ENCODE measurements at regions not wholly inside any gene's neighbourhood (a gene's known extent, or its start where the extent isn't known, plus 50 kb on each side); places are given as distances from the start of the nearest gene placed in this dataset.
"Not testable (repeated sequence)": the region's sequence is repeated elsewhere in the genome, so short reads cannot be mapped to it uniquely, and the experiment has no call there.

DNA sequence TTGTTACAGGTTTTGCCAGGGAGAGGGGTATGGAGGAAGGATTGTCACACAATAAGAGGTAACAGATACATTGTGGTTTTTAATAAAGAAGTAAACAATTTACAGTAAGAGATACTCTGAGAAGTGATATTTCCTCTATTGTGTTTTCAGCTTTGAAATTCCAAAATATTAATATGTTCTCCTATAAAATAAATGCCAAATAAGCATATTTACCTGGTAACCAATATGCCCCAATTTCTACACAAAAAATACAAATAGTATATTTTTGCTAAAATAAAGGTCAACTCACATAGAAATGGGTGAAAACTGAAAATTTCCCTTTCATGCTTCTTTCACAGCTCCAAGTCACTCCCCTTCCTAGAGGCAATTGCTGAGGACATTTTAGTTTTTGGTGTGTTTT, 437.4 kb upstream of the UBE2E2 start:
- DNase-seq (ENCODE audit: low read depth), result no peak

DNA sequence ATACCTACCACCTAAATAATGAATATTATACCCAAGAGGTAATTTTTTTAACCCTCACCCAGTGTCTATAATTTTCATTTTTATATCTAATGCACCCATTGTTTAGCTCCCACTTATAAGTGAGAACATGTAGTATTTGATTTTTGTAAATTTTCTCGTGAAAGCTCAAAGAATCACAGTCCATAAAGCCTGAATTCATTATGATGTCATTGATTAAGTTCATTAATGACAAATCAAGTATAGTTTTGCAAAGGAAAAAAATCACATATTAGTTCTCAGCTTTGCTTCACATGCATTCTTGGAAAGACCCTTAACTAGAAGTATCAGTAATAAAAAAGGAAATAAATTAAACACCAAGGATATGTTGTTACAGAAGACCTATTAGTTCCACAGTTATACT, 425.3 kb upstream of the UBE2E2 start:
- no peak for DNase-seq (ENCODE audit: low read depth)

DNA sequence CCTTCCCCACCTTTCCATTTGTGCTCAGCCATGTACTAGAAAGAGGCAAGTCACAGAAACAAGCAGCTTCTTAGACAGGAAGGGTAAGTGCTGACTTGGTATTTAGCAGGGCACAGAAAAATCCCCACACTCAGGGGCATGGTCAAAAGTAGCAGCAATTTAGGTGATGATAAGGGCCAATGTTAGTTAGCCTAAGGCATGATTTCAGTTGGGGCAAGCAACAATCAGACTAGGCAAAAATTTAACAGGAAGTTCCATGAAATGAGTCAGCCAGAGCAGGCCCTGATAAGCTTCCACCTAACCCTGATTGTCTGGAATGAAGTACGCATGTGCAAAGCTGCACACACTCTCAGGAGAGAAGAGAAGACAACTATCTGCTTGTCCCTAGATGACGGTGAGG, 423.4 kb upstream of the UBE2E2 start:
- no peak for DNase-seq (ENCODE audit: low read depth)

DNA sequence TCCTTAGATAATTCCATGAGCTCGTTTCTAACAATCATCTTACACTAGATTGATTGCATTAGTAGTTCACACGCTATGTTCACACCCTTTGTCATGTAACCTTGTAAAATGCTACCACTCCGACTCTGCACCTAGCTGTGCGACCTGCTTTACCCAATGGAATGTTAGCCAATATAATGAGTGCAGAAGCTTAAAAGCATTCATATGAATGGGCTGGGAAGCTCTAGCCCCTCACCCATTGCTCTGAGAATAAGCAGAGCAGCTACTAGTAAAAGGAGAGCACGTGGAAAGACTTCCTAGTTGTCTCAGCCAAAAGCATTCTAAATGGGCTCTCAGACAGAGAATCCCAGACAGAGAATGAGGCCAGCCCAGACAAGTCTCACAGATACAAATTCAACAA, 410.6 kb upstream of the UBE2E2 start:
- no peak for DNase-seq (ENCODE audit: low read depth)

GRCh38 chr3:22795917-22796316, 407.2 kb upstream of the UBE2E2 start:
- DNase-seq (ENCODE audit: low read depth), result no peak

DNA sequence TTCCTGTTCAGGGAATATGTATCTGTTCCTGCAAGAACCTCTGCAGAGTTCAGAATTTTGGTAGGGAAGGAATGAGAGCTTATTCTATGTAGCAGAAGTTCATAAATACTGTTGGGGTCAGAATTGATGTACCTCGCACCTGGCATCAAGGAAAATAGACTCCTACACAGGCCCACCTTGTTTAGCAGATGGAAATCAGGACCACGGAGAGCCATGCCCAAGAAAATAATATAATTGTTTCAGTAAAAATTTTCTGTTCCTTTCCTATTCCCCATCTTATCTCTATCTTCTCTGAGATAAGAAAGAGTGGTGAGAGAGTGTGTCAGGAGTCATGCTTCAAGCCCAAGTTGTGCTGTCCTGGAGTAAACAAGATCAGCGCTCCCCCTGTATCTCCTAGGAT, 404.7 kb upstream of the UBE2E2 start:
- DNase-seq (ENCODE audit: low read depth), result no peak

DNA sequence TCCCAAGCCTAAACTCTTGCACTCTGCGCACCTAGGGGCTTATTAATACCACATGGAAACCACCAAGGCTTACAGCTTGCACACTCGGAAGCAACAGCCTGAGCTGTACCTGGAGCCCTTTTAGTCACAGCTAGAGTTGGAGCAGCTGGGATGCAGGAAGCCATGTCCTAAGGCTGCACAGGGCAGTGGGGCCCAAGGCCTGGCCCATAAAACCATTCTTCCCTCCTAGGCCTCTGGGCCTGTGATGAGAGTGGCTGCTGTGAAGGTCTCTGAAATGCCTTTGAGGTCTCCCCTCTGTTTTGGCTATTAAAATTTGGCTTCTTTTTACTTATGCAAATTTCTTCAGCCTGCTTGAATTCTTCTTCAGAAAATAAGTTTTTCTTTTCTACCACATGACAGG, 383.9 kb upstream of the UBE2E2 start:
- no peak for DNase-seq (ENCODE audit: low read depth)

DNA sequence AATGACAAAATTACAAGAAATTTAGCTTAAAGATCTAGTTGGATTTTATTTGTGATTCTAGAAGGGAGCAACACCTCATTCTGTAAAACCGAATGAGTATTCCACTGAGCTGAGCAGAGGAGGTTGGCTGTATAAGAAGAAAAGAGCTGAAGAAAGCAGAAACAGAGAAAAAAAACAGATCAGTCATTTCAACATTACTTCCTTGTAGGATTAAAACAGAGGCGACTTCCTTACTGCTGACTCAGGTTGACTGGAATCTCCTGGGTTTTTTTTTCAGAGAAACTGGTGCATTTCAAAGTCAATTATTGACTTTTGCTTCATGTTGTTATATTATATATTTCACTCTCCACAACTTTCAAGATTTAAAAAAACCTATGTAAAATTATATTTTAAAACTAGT, 368.1 kb upstream of the UBE2E2 start:
- no peak for DNase-seq (ENCODE audit: low read depth)

GRCh38 chr3:22836131-22836530, 367.0 kb upstream of the UBE2E2 start:
- DNase-seq (ENCODE audit: low read depth), result no peak

DNA sequence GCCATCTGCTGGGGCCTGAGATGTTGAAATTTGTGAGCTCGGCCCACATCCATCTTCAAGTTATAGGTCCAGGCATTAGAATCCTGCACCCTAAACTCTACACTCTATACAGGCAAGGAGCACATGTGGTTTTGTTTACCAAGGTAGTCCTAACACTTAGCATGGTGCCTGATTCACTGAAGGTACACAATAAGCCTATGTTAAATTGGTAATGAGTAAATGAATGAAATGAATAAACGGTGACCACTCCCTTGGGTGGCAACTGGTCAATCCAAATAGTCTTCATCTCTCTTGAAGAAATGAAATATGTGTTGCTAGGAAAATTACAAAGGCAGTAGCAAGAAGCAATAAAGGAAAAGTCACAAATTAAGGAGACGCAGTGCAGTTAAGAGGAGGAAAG, 359.3 kb upstream of the UBE2E2 start:
- DNase-seq (ENCODE audit: low read depth), result no peak

GRCh38 chr3:22846566-22846965, 356.6 kb upstream of the UBE2E2 start:
- DNase-seq (ENCODE audit: low read depth), result no peak

DNA sequence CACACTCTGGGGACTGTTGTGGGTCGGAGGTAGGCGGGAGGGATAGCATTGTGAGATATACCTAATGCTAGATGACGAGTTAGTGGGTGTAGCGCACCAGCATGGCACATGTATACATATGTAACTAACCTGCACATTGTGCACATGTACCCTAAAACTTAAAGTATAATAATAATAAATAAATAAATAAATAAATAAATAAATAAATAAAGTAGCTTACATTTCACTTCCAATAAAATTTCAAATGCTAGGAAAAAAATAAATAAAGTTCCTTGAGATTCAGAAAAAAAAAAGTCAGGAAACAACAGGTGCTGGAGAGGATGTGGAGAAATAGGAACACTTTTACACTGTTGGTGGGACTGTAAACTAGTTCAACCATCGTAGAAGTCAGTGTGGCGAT, 353.5 kb upstream of the UBE2E2 start:
- not testable (repeated sequence) for DNase-seq (ENCODE audit: low read depth)

DNA sequence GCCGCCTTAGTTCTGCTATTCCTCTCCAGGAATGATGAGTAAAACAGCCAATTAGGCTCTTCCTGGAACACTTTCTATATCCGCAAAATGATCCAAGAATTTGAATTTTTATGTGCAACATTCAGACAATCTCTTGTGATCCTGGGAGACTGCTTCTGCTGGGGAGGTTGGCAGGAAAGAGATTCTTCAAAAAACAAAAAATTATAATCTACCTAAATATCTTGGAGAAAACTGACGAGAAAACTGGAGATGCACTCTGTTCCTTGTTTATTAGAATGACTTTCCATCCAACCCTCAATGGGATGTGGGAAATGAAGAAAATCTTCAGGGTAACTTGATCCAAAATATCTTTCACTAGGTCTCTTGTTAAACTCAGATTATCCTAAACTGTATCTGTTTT, 346.3 kb upstream of the UBE2E2 start:
- DNase-seq (ENCODE audit: low read depth), result no peak

- no peak for DNase-seq (ENCODE audit: low read depth)
These were observed 344.6 kb upstream of the UBE2E2 start for GRCh38 chr3:22858486-22858885.

GRCh38 chr3:22859618-22860017, 343.5 kb upstream of the UBE2E2 start:
- no peak for DNase-seq (ENCODE audit: low read depth)

- DNase-seq (ENCODE audit: low read depth), result no peak
These were observed 341.7 kb upstream of the UBE2E2 start for GRCh38 chr3:22861426-22861825.

- no peak for DNase-seq (ENCODE audit: low read depth)
These were observed 341.0 kb upstream of the UBE2E2 start for GRCh38 chr3:22862111-22862510.

- DNase-seq (ENCODE audit: low read depth), result not testable (repeated sequence)
These were observed 320.3 kb upstream of the UBE2E2 start for GRCh38 chr3:22882834-22883233.

- no peak for DNase-seq (ENCODE audit: low read depth)
These were observed 318.1 kb upstream of the UBE2E2 start for GRCh38 chr3:22885039-22885438.

DNA sequence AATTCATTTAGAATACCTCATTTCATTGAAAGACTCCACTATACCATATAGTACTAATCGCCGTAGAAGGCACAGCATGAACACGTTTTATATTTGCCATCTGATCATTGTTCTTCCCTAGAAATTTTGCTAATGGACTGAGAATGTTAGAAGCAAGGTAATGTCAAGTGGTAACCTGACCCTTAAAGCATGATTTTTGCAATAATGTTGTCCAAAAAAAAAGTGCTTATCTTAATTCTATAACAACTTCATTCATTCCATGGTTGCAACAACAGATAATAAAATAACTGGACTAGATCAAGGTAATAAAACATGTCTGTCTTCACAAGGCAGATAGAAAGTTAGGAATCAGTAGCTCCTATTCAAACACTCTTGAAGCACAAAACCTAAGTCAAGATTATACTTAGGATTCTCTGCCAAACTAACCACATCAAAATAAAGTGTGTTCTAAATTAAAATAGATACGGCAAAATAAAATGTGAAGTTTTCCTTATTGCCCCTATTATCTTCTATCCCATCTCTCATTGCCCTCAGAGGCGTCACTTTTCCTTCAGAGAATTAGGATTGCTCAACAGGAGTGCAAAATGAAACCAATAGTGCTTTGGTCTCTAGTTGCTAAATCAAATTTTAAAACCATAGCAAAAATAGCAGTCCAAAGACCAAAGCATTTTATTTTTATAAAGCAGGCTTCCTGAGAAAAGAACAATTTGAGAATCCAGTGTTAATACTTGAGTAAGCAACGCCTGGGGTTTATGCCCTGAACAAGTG, 317.4 kb upstream of the UBE2E2 start:
- DNase-seq (ENCODE audit: low read depth), result no peak

- no peak for DNase-seq (ENCODE audit: low read depth)
These were observed 316.6 kb upstream of the UBE2E2 start for GRCh38 chr3:22886439-22887068.

GRCh38 chr3:22887664-22888291, 315.3 kb upstream of the UBE2E2 start:
- DNase-seq (ENCODE audit: low read depth), result peak; percentile 14

DNA sequence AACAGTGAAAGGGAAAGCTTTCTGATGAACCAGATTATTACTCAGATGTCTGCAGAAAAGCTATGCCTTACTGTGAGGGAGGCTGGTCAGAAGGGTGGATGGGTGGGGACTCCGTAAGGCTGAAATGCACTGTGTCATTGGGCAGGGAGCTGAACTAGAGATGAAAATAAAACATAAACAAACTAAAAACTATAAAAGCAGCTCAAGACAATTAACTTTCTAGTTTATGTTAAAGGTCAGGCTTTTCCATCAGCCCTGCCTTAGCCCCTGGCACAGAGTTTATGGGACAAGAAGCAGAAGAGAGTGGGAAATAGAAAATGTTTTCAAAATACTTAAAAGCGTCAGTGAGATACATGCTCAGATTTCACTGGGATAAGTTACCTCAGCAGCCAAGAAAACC, 310.0 kb upstream of the UBE2E2 start:
- DNase-seq (ENCODE audit: low read depth), result no peak
